HEK293 (cell line): ENCODE measurements at regions not wholly inside any gene's neighbourhood (a gene's known extent, or its start where the extent isn't known, plus 50 kb on each side); places are given as distances from the start of the nearest gene placed in this dataset.

ENCODE experiments used
- OVOL3 ChIP-seq: fragments of 450-650 bp; formaldehyde crosslinking; IDR thresholded peaks from 2 replicates; pipeline ENCODE4 v1.5.1; 2016; ENCODE audit warnings: missing biosample characterization, missing genetic modification characterization
- ZNF292 ChIP-seq: fragments of 450-650 bp; formaldehyde crosslinking; IDR thresholded peaks from 2 replicates; pipeline ENCODE4 v1.5.1; 2016; ENCODE audit warnings: low read depth, missing biosample characterization, missing genetic modification characterization, borderline replicate concordance
- TF ChIP-seq, protein P1 (sequence below): fragments of 450-650 bp; formaldehyde crosslinking; IDR thresholded peaks from 2 replicates; pipeline ENCODE4 v1.5.1; 2016; ENCODE audit warnings: missing biosample characterization, missing genetic modification characterization

GRCh38 chr6:163630096-163630495 lies 215.6 kb downstream of the QKI start:
- TF ChIP-seq ZNF292 (tag by site-specific recombination) = no peak
- TF ChIP-seq, protein P1, sequence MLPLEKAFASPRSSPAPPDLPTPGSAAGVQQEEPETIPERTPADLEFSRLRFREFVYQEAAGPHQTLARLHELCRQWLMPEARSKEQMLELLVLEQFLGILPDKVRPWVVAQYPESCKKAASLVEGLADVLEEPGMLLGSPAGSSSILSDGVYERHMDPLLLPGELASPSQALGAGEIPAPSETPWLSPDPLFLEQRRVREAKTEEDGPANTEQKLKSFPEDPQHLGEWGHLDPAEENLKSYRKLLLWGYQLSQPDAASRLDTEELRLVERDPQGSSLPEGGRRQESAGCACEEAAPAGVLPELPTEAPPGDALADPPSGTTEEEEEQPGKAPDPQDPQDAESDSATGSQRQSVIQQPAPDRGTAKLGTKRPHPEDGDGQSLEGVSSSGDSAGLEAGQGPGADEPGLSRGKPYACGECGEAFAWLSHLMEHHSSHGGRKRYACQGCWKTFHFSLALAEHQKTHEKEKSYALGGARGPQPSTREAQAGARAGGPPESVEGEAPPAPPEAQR (tag by site-specific recombination) = no peak
- TF ChIP-seq OVOL3 (tag by site-specific recombination) = no peak
